ENCODE measurements at regions not wholly inside any gene's neighbourhood (a gene's known extent, or its start where the extent isn't known, plus 50 kb on each side); places are given as distances from the start of the nearest gene placed in this dataset.

GRCh38 chr20:56117350-56117749, 112.0 kb upstream of the CBLN4 start:
- intact Hi-C loops (cut with DNase I), result no loop called here
- Histone ChIP-seq H3K27ac (no peak overlapping the region), H3K27me3 (no peaks in the 10 kb centered on the region), H3K36me3 (no peaks in the 10 kb centered on the region), H3K4me3 (no peak overlapping the region), H3K4me1 (no peaks in the 10 kb centered on the region), H3K9me3 (peaks cover 0 to 9% (median 0%) of the 10 kb centered on the region in 12 donors)
- no peak for TF ChIP-seq POLR2A (IDR thresholded peaks at IDR 0.05)
- TF ChIP-seq, protein P1, sequence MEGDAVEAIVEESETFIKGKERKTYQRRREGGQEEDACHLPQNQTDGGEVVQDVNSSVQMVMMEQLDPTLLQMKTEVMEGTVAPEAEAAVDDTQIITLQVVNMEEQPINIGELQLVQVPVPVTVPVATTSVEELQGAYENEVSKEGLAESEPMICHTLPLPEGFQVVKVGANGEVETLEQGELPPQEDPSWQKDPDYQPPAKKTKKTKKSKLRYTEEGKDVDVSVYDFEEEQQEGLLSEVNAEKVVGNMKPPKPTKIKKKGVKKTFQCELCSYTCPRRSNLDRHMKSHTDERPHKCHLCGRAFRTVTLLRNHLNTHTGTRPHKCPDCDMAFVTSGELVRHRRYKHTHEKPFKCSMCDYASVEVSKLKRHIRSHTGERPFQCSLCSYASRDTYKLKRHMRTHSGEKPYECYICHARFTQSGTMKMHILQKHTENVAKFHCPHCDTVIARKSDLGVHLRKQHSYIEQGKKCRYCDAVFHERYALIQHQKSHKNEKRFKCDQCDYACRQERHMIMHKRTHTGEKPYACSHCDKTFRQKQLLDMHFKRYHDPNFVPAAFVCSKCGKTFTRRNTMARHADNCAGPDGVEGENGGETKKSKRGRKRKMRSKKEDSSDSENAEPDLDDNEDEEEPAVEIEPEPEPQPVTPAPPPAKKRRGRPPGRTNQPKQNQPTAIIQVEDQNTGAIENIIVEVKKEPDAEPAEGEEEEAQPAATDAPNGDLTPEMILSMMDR (IDR thresholded peaks at IDR 0.05), result no peak
- no peak for DNase-seq
- ATAC-seq, result no peak
- WGBS, 4 donors, result 78 to 89% (median 82%) methylated on average over 6 of the region's 6 CpGs

- Histone ChIP-seq H3K27ac (no peak overlapping the region), H3K9me3 (no peaks in the 10 kb centered on the region)
Measured at GRCh38 chr20:56121850-56122249, 116.5 kb upstream of the CBLN4 start.

GRCh38 chr20:56143759-56144158, 104.8 kb upstream of the MC3R start:
- H3K27me3 ChIP-seq, result peaks cover 0 to 11% (median 0%) of the 10 kb centered on the region in 9 donors
- WGBS, 4 donors, result 42 to 59% (median 47%) methylated on average over 4 of the region's 4 CpGs
- peaks cover 0 to 27% (median 12%) of the 10 kb centered on the region in 12 donors for H3K9me3 ChIP-seq
- no peak for DNase-seq
- TF ChIP-seq, protein P1 (IDR thresholded peaks at IDR 0.05), result no peak
- TF ChIP-seq POLR2A (IDR thresholded peaks at IDR 0.05), result no peak
- H3K4me1 ChIP-seq, result no peaks in the 10 kb centered on the region
- H3K36me3 ChIP-seq, result no peaks in the 10 kb centered on the region
- no peak overlapping the region for H3K4me3 ChIP-seq
- H3K27ac ChIP-seq, result no peak overlapping the region
- intact Hi-C loops (cut with DNase I), result no loop called here
- no peak for ATAC-seq

More at GRCh38 chr20:56121850-56122249, 116.5 kb upstream of the CBLN4 start:
- intact Hi-C loops (cut with DNase I), result no loop called here
- H3K27me3 ChIP-seq, result no peaks in the 10 kb centered on the region
- DNase-seq (no peak), ATAC-seq (no peak)
- 59 to 65% (median 62%) methylated on average over 1 of the region's 1 CpG for WGBS, 4 donors
- H3K4me3 ChIP-seq, result no peak overlapping the region
- TF ChIP-seq, protein P1 (IDR thresholded peaks at IDR 0.05), result no peak
- no peak for TF ChIP-seq POLR2A (IDR thresholded peaks at IDR 0.05)
- no peaks in the 10 kb centered on the region for H3K4me1 ChIP-seq
- no peaks in the 10 kb centered on the region for H3K36me3 ChIP-seq

- intact Hi-C loops (cut with DNase I), result no loop called here
- Histone ChIP-seq H3K4me1 (no peaks in the 10 kb centered on the region), H3K27me3 (peaks cover 0 to 13% (median 0%) of the 10 kb centered on the region in 9 donors), H3K27ac (no peak overlapping the region), H3K36me3 (no peaks in the 10 kb centered on the region), H3K4me3 (no peak overlapping the region), H3K9me3 (no peaks in the 10 kb centered on the region)
- 24 to 53% (median 26%) methylated on average over 3 of the region's 3 CpGs for WGBS, 4 donors
- DNase-seq, result no peak
- ATAC-seq, result no peak
- TF ChIP-seq, protein P1 (IDR thresholded peaks at IDR 0.05), result no peak
- TF ChIP-seq POLR2A (IDR thresholded peaks at IDR 0.05), result no peak
Measured at GRCh38 chr20:56151834-56152233, 96.7 kb upstream of the MC3R start.
